ENCODE measurements at regions not wholly inside any gene's neighbourhood (a gene's known extent, or its start where the extent isn't known, plus 50 kb on each side); places are given as distances from the start of the nearest gene placed in this dataset.

- TF ChIP-seq EP300 (IDR thresholded peaks at IDR 0.05), result no peak
- TF ChIP-seq CTCF (IDR thresholded peaks at IDR 0.05), result no peak
- TF ChIP-seq POLR2A (IDR thresholded peaks at IDR 0.05), result no peak
- no peak for TF ChIP-seq POLR2AphosphoS5 (IDR thresholded peaks at IDR 0.05)
- no peaks in the 10 kb centered on the region for H3K27me3 ChIP-seq
- peaks cover 0 to 8% (median 0%) of the 10 kb centered on the region in 3 donors for H3K4me1 ChIP-seq
- 64 to 78% methylated on average over 3 of the region's 3 CpGs for WGBS, 2 donors (ENCODE audit: low coverage in 1 of 2)
- no peak overlapping the region for H3K27ac ChIP-seq
- no peaks in the 10 kb centered on the region for H3K9me3 ChIP-seq
- ATAC-seq, result no peak
- no peaks in the 10 kb centered on the region for H3K36me3 ChIP-seq
- H3K4me3 ChIP-seq, result no peak overlapping the region
Measured at GRCh38 chr12:41935911-41936310, 208.8 kb downstream of the GXYLT1 start.

- Histone ChIP-seq H3K9me3 (no peaks in the 10 kb centered on the region), H3K27me3 (no peaks in the 10 kb centered on the region), H3K4me1 (peaks cover 0 to 8% (median 0%) of the 10 kb centered on the region in 3 donors), H3K27ac (peak overlapping the region in 3 of 4 donors; percentile 7 to 62 (median 29)), H3K4me3 (peak overlapping the region; percentile 39 to 48), H3K36me3 (no peaks in the 10 kb centered on the region)
- TF ChIP-seq EP300 (IDR thresholded peaks at IDR 0.05), result no peak
- peak in 1 of 4 experiments; percentile 20 for TF ChIP-seq CTCF (IDR thresholded peaks at IDR 0.05)
- ATAC-seq, result peak; percentile 86
- 2% methylated on average over 21 of the region's 35 CpGs; no CpG with 5 or more reads in 1 of the 2 donors for WGBS, 2 donors (ENCODE audit: low coverage in 1 of 2)
Measured at GRCh38 chr12:41932470-41932991, 212.1 kb downstream of the GXYLT1 start.

- 36 to 63% methylated on average over 7 of the region's 7 CpGs for WGBS, 2 donors (ENCODE audit: low coverage in 1 of 2)
- no peak for ATAC-seq
- H3K4me3 ChIP-seq, result peak overlapping the region; percentile 12 to 27
- TF ChIP-seq POLR2A (IDR thresholded peaks at IDR 0.05) (no peak), POLR2AphosphoS5 (IDR thresholded peaks at IDR 0.05) (no peak), EP300 (IDR thresholded peaks at IDR 0.05) (no peak), CTCF (IDR thresholded peaks at IDR 0.05) (no peak)
- no peaks in the 10 kb centered on the region for H3K27me3 ChIP-seq
- H3K36me3 ChIP-seq, result no peaks in the 10 kb centered on the region
- peak overlapping the region in 2 of 4 donors; percentile 3 to 14 for H3K27ac ChIP-seq
- peaks cover 0 to 8% (median 0%) of the 10 kb centered on the region in 3 donors for H3K4me1 ChIP-seq
- no peaks in the 10 kb centered on the region for H3K9me3 ChIP-seq
Measured at GRCh38 chr12:41930866-41931437, 213.7 kb downstream of the GXYLT1 start.

GRCh38 chr12:41924111-41924510 is 220.6 kb downstream of the GXYLT1 start:
- H3K27me3 ChIP-seq, result no peaks in the 10 kb centered on the region
- 88% methylated on average over 1 of the region's 2 CpGs; no CpG with 5 or more reads in 1 of the 2 donors for WGBS, 2 donors (ENCODE audit: low coverage in 1 of 2)
- H3K9me3 ChIP-seq, result no peaks in the 10 kb centered on the region
- H3K4me3 ChIP-seq, result no peak overlapping the region
- no peak overlapping the region for H3K27ac ChIP-seq
- no peaks in the 10 kb centered on the region for H3K4me1 ChIP-seq
- ATAC-seq, result no peak
- TF ChIP-seq POLR2A (IDR thresholded peaks at IDR 0.05) (no peak), CTCF (IDR thresholded peaks at IDR 0.05) (no peak)
- no peaks in the 10 kb centered on the region for H3K36me3 ChIP-seq

- H3K27me3 ChIP-seq, result no peaks in the 10 kb centered on the region
- 91 to 100% methylated on average over 1 to 2 of the region's 2 CpGs for WGBS, 2 donors (ENCODE audit: low coverage in 1 of 2)
- TF ChIP-seq POLR2A (IDR thresholded peaks at IDR 0.05) (no peak), CTCF (IDR thresholded peaks at IDR 0.05) (no peak), EP300 (IDR thresholded peaks at IDR 0.05) (no peak), POLR2AphosphoS5 (IDR thresholded peaks at IDR 0.05) (no peak)
- H3K36me3 ChIP-seq, result no peaks in the 10 kb centered on the region
- no peak overlapping the region for H3K4me3 ChIP-seq
- H3K9me3 ChIP-seq, result no peaks in the 10 kb centered on the region
- ATAC-seq, result no peak
- H3K4me1 ChIP-seq, result peaks cover 0 to 1% (median 0%) of the 10 kb centered on the region in 3 donors
- H3K27ac ChIP-seq, result no peak overlapping the region
Measured at GRCh38 chr12:41923351-41923750, 221.3 kb downstream of the GXYLT1 start.

All from gastroesophageal sphincter (tissue), 4 donors.